ENCODE measurements at regions not wholly inside any gene's neighbourhood (a gene's known extent, or its start where the extent isn't known, plus 50 kb on each side); places are given as distances from the start of the nearest gene placed in this dataset.

DNA sequence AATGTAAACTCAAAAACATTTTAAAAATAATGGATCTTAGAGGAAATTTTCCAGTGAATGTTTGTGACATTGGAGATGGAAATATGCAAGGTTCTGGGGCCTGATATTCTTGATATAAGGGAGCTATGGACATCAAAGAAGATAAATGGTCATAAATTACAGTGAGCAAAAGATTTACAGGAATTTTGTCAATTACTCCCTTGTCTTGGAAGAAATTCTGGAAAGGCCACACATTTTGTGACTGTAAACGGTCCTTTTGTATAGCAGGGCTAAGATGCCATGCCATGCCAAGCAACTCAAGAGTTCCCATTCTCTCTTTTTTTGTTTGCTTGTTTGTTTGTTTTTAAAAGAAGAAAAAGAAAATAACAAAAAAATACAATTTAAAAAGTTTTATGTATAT is 1186.2 kb upstream of the CITED2 start:
- Histone ChIP-seq H3K27me3 (replicated peaks; ENCODE audit: insufficient read depth) (no peaks in the 10 kb centered on the region), H3K27ac (no peak overlapping the region), H3K4me2 (ENCODE audit: unreplicated experiment) (no peak overlapping the region), H2AFZ (no peak overlapping the region), H3K4me3 (no peak overlapping the region), H3K9me2 (ENCODE audit: insufficient read depth) (no peaks in the 10 kb centered on the region), H3K36me3 (ENCODE audit: low read depth) (no peaks in the 10 kb centered on the region), H3K9me3 (ENCODE audit: low read depth) (no peaks in the 10 kb centered on the region), H3K4me1 (ENCODE audit: insufficient read depth) (peaks cover under 1% of the 10 kb centered on the region; the same call in 1 of the 2 replicates), H3K9ac (no peak overlapping the region), H3K79me2 (ENCODE audit: insufficient read depth) (no peaks in the 10 kb centered on the region), H3F3A (ENCODE audit: insufficient read depth) (no peaks in the 10 kb centered on the region), H4K20me1 (ENCODE audit: insufficient read depth) (no peaks in the 10 kb centered on the region)
- WGBS, 2 experiments (ENCODE audit: low coverage in 1 of 2, low lambda C conversion rate in 2 of 2, missing lambda C conversion rate in 2 of 2) = 71 to 73% methylated on average over 1 of the region's 1 CpG
- no peak for DNase-seq
- no peak for TF ChIP-seq EZH2phosphoT487 (IDR thresholded peaks at IDR 0.05; ENCODE audit: insufficient read depth, low read depth)
- no peak for TF ChIP-seq EZH2 (IDR thresholded peaks at IDR 0.05; ENCODE audit: insufficient read depth, poor library complexity, severe bottlenecking)
- in situ Hi-C loops (cut with MboI) = loop anchor here (25.0 kb wide), 1 partner anchor 1002 kb away; no protein-coding TSS in a partner anchor

DNA sequence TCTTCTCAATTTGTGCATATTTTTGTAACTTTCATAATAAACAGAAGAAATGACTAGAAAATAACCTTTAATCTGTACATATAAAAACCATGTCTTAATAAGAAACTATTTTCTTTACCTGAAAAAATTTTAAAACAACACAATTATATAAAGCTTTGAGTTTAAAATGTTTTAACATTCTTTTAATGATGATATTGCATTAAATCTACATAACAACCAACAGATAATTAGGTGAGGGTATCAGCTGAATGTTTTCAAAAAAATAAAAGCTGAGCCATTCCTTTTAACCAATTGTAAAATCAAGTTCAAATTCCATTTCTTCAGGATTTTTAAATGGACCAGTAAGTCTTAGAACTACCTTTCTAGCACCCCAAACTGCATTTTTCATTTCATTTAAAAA is 1185.0 kb upstream of the CITED2 start:
- DNase-seq = no peak
- H2AFZ ChIP-seq = 0 out of 2 replicates have a peak overlapping the region, but pooled peaks have one; percentile 26
- no peak overlapping the region for H3K9ac ChIP-seq
- in situ Hi-C loops (cut with MboI) = loop anchor here (25.0 kb wide), 1 partner anchor 1003 kb away; no protein-coding TSS in a partner anchor
- no peaks in the 10 kb centered on the region for H3K9me3 ChIP-seq (ENCODE audit: low read depth)
- no peaks in the 10 kb centered on the region for H3K27me3 ChIP-seq (replicated peaks; ENCODE audit: insufficient read depth)
- no peaks in the 10 kb centered on the region for H3K9me2 ChIP-seq (ENCODE audit: insufficient read depth)
- TF ChIP-seq EZH2phosphoT487 (IDR thresholded peaks at IDR 0.05; ENCODE audit: insufficient read depth, low read depth) (no peak), EZH2 (IDR thresholded peaks at IDR 0.05; ENCODE audit: insufficient read depth, poor library complexity, severe bottlenecking) (no peak)
- H3K4me2 ChIP-seq (ENCODE audit: unreplicated experiment) = no peak overlapping the region
- no peaks in the 10 kb centered on the region for H3K36me3 ChIP-seq (ENCODE audit: low read depth)
- no peaks in the 10 kb centered on the region for H3K79me2 ChIP-seq (ENCODE audit: insufficient read depth)
- no peaks in the 10 kb centered on the region for H4K20me1 ChIP-seq (ENCODE audit: insufficient read depth)
- no peak overlapping the region for H3K27ac ChIP-seq
- H3K4me1 ChIP-seq (ENCODE audit: insufficient read depth) = no peaks in the 10 kb centered on the region
- no peaks in the 10 kb centered on the region for H3F3A ChIP-seq (ENCODE audit: insufficient read depth)
- H3K4me3 ChIP-seq = no peak overlapping the region

DNA sequence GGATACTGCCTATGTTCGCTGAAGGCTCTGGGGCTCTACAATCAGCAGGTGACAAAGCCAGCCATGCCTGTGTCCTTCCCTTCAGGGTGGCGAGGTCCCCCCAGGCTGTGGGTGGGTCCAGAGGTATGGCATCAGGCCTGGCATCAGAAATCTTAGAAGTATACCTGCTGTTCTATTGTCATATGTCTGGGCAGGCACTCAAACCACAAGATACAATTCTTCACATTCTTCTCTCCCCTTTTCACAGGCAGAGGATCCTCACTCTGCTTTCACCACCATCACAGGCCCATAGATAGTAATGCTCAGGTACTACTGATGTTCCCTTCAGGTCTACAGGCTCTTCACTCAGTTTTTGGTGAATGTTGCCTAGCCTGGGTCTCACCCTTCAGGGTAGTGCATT is 1180.0 kb upstream of the CITED2 start:
- no peak overlapping the region for H3K9ac ChIP-seq
- H3K4me2 ChIP-seq (ENCODE audit: unreplicated experiment) = no peak overlapping the region
- in situ Hi-C loops (cut with MboI) = loop anchor here (25.0 kb wide), 1 partner anchor 1008 kb away; no protein-coding TSS in a partner anchor
- no peaks in the 10 kb centered on the region for H3K79me2 ChIP-seq (ENCODE audit: insufficient read depth)
- DNase-seq = no peak
- no peaks in the 10 kb centered on the region for H3K9me2 ChIP-seq (ENCODE audit: insufficient read depth)
- H3K4me1 ChIP-seq (ENCODE audit: insufficient read depth) = no peaks in the 10 kb centered on the region
- H3F3A ChIP-seq (ENCODE audit: insufficient read depth) = no peaks in the 10 kb centered on the region
- no peak overlapping the region for H2AFZ ChIP-seq
- no peaks in the 10 kb centered on the region for H4K20me1 ChIP-seq (ENCODE audit: insufficient read depth)
- H3K4me3 ChIP-seq = no peak overlapping the region
- TF ChIP-seq EZH2 (IDR thresholded peaks at IDR 0.05; ENCODE audit: insufficient read depth, poor library complexity, severe bottlenecking) (no peak), EZH2phosphoT487 (IDR thresholded peaks at IDR 0.05; ENCODE audit: insufficient read depth, low read depth) (no peak)
- no peak overlapping the region for H3K27ac ChIP-seq
- no peaks in the 10 kb centered on the region for H3K36me3 ChIP-seq (ENCODE audit: low read depth)
- H3K9me3 ChIP-seq (ENCODE audit: low read depth) = no peaks in the 10 kb centered on the region
- WGBS, 2 experiments (ENCODE audit: low coverage in 1 of 2, low lambda C conversion rate in 2 of 2, missing lambda C conversion rate in 2 of 2) = 89 to 93% methylated on average over 2 of the region's 2 CpGs
- no peaks in the 10 kb centered on the region for H3K27me3 ChIP-seq (replicated peaks; ENCODE audit: insufficient read depth)

DNA sequence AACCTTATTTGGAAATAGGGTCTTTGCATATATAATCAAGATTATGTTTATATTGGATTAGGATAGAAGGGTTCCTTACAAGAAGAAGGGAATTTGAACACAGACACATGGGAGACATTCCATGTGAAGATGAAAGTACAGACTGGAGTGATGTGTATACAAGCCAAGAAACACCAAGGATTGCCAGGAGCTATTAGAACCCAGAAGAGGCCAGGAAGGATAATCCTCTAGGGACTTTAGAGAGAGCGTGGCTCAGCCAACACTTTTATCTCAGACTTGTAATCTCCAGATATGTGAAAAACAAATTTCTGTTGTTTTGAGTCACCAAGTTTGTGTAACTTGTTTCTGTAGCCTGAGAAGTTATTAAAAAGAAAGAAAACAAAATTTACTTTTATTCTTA is 1173.9 kb upstream of the CITED2 start:
- Histone ChIP-seq H3K36me3 (ENCODE audit: low read depth) (peaks cover 5% of the 10 kb centered on the region; the same call in 1 of the 2 replicates), H3K4me1 (ENCODE audit: insufficient read depth) (peaks cover 13% of the 10 kb centered on the region), H3K9ac (no peak overlapping the region), H3F3A (ENCODE audit: insufficient read depth) (peaks cover 4% of the 10 kb centered on the region; the same call in 1 of the 2 replicates), H3K9me3 (ENCODE audit: low read depth) (no peaks in the 10 kb centered on the region), H3K9me2 (ENCODE audit: insufficient read depth) (no peaks in the 10 kb centered on the region; the same call in 1 of the 2 replicates), H3K4me3 (no peak overlapping the region), H4K20me1 (ENCODE audit: insufficient read depth) (no peaks in the 10 kb centered on the region), H3K27ac (no peak overlapping the region), H2AFZ (0 out of 2 replicates have a peak overlapping the region, but pooled peaks have one; percentile 25), H3K27me3 (replicated peaks; ENCODE audit: insufficient read depth) (no peaks in the 10 kb centered on the region), H3K79me2 (ENCODE audit: insufficient read depth) (no peaks in the 10 kb centered on the region), H3K4me2 (ENCODE audit: unreplicated experiment) (no peak overlapping the region)
- DNase-seq = no peak
- no peak for TF ChIP-seq EZH2phosphoT487 (IDR thresholded peaks at IDR 0.05; ENCODE audit: insufficient read depth, low read depth)
- no peak for TF ChIP-seq EZH2 (IDR thresholded peaks at IDR 0.05; ENCODE audit: insufficient read depth, poor library complexity, severe bottlenecking)
- in situ Hi-C loops (cut with MboI) = no loop called here
- WGBS, 2 experiments (ENCODE audit: low coverage in 1 of 2, low lambda C conversion rate in 2 of 2, missing lambda C conversion rate in 2 of 2) = 81 to 88% methylated on average over 1 of the region's 1 CpG

Measured in GM23248 (cell line).